GM21737 (cell line): ENCODE measurements at regions not wholly inside any gene's neighbourhood (a gene's known extent, or its start where the extent isn't known, plus 50 kb on each side); places are given as distances from the start of the nearest gene placed in this dataset.

Source experiments
- ATAC-seq: cut with Tn5 transposase; IDR thresholded peaks from one replicate; pipeline ENCODE4 v1.9.1; 2021; ENCODE audit warnings: mild to moderate bottlenecking, moderate library complexity; ENCODE audit not compliant: unreplicated experiment

GRCh38 chr7:35399840-35400239, 145.9 kb upstream of the TBX20 start:
- no peak for ATAC-seq

- no peak for ATAC-seq
Observed at GRCh38 chr7:35399216-35399615, 145.3 kb upstream of the TBX20 start.

GRCh38 chr7:35398518-35398917, 144.6 kb upstream of the TBX20 start:
- ATAC-seq: no peak

GRCh38 chr7:35390146-35390545, 136.2 kb upstream of the TBX20 start:
- no peak for ATAC-seq

GRCh38 chr7:35389636-35390035, 135.7 kb upstream of the TBX20 start:
- ATAC-seq: no peak

GRCh38 chr7:35386816-35387706, 133.2 kb upstream of the TBX20 start:
- ATAC-seq: no peak

- no peak for ATAC-seq
Observed at GRCh38 chr7:35386082-35386815, 132.3 kb upstream of the TBX20 start.

GRCh38 chr7:35384761-35385700, 131.1 kb upstream of the TBX20 start:
- no peak for ATAC-seq

GRCh38 chr7:35380739-35381224, 126.9 kb upstream of the TBX20 start:
- no peak for ATAC-seq

GRCh38 chr7:35379481-35379880, 125.6 kb upstream of the TBX20 start:
- no peak for ATAC-seq

- no peak for ATAC-seq
Observed at GRCh38 chr7:35375516-35375915, 121.6 kb upstream of the TBX20 start.

GRCh38 chr7:35374858-35375257, 121.0 kb upstream of the TBX20 start:
- no peak for ATAC-seq

- ATAC-seq: no peak
Observed at GRCh38 chr7:35371221-35371620, 117.3 kb upstream of the TBX20 start.

GRCh38 chr7:35370687-35371086, 116.8 kb upstream of the TBX20 start:
- ATAC-seq: no peak

GRCh38 chr7:35366167-35367155, 112.6 kb upstream of the TBX20 start:
- ATAC-seq: no peak

GRCh38 chr7:35365523-35365922, 111.6 kb upstream of the TBX20 start:
- no peak for ATAC-seq

GRCh38 chr7:35362341-35362740, 108.4 kb upstream of the TBX20 start:
- no peak for ATAC-seq

GRCh38 chr7:35359423-35359822, 105.5 kb upstream of the TBX20 start:
- ATAC-seq: no peak

GRCh38 chr7:35356495-35356894, 102.6 kb upstream of the TBX20 start:
- ATAC-seq: no peak

GRCh38 chr7:35355911-35356310, 102.0 kb upstream of the TBX20 start:
- no peak for ATAC-seq
